ENCODE measurements at regions not wholly inside any gene's neighbourhood (a gene's known extent, or its start where the extent isn't known, plus 50 kb on each side); places are given as distances from the start of the nearest gene placed in this dataset.

- no peak for TF ChIP-seq CTCF (IDR thresholded peaks at IDR 0.05; ENCODE audit: low read depth, low read length)
- DNase-seq (ENCODE audit: low read depth, low spot score) = no peak
- no peak overlapping the region for H3K4me3 ChIP-seq (ENCODE audit: low read depth, low read length)
- in situ Hi-C loops (cut with HindIII; ENCODE audit: low sequenced_read_pairs) = no loop called here
Measured at GRCh38 chr2:228377533-228377932, 196.0 kb upstream of the SPHKAP start.

DNA sequence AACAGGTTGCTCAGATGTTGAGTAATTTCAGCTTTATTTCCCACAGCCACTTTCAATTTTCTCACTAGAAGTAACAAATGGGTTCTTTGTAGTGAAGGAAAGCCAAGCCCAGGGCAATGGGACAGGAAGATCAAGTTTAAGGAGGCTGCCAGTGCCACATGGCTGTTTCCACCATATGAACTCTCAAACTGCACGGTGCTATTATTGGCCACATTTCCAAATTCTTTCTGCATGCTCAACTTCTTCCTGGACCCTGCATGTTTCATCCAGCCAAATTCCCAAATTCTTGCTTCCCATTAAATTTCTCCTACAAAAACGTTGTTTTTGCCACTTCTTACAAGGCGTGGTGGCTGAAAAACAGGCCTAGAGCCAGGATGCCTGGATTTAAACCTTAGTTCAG lies 193.3 kb upstream of the SPHKAP start:
- in situ Hi-C loops (cut with HindIII; ENCODE audit: low sequenced_read_pairs) = no loop called here
- no peak for DNase-seq (ENCODE audit: low read depth, low spot score)
- H3K4me3 ChIP-seq (ENCODE audit: low read depth, low read length) = no peak overlapping the region
- TF ChIP-seq CTCF (IDR thresholded peaks at IDR 0.05; ENCODE audit: low read depth, low read length) = no peak

GRCh38 chr2:228373191-228373590 lies 191.7 kb upstream of the SPHKAP start:
- no peak for TF ChIP-seq CTCF (IDR thresholded peaks at IDR 0.05; ENCODE audit: low read depth, low read length)
- no peak overlapping the region for H3K4me3 ChIP-seq (ENCODE audit: low read depth, low read length)
- in situ Hi-C loops (cut with HindIII; ENCODE audit: low sequenced_read_pairs) = no loop called here
- DNase-seq (ENCODE audit: low read depth, low spot score) = no peak

DNA sequence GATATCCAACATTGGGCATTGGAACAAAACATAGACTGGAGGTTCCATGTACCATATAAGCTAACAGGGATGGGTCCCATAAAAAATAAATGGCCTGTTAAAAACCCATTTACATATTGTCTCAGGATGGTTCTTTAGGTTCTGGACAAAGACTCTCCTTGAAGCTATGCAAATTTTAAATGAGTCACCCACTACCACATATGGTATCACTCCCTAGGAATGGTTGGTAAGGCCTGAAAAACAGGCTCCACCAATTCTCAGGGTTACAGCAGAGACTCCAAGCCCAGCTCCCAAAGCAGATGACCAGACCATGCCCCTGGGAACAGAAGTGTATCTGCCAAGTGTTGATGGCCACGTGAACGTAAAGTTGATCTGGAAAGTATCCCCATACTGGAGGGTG lies 190.7 kb upstream of the SPHKAP start:
- in situ Hi-C loops (cut with HindIII; ENCODE audit: low sequenced_read_pairs) = no loop called here
- H3K4me3 ChIP-seq (ENCODE audit: low read depth, low read length) = no peak overlapping the region
- no peak for DNase-seq (ENCODE audit: low read depth, low spot score)
- TF ChIP-seq CTCF (IDR thresholded peaks at IDR 0.05; ENCODE audit: low read depth, low read length) = no peak

GRCh38 chr2:228369400-228370031 lies 188.0 kb upstream of the SPHKAP start:
- no peak overlapping the region for H3K4me3 ChIP-seq (ENCODE audit: low read depth, low read length)
- no peak for DNase-seq (ENCODE audit: low read depth, low spot score)
- in situ Hi-C loops (cut with HindIII; ENCODE audit: low sequenced_read_pairs) = no loop called here
- no peak for TF ChIP-seq CTCF (IDR thresholded peaks at IDR 0.05; ENCODE audit: low read depth, low read length)

DNA sequence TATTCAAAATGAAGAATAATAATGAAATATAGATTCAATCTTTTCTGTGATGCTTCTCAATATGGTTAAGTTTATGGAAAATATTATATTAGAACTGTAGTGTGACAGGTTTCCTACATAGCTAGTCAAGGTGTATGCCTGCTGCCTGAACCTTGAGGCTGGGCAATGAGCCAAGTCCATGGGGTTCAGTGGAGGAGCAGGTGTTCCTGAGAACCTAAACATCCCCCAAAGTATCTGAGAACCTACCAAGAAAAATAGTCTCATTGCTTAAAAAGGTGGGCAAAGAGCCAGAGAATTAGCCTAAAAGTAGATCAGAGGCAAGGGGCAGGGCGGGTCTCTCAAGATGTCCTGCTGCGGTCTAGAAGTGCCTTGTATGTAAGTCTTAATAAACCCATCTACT lies 185.9 kb upstream of the SPHKAP start:
- in situ Hi-C loops (cut with HindIII; ENCODE audit: low sequenced_read_pairs) = no loop called here
- TF ChIP-seq CTCF (IDR thresholded peaks at IDR 0.05; ENCODE audit: low read depth, low read length) = no peak
- no peak for DNase-seq (ENCODE audit: low read depth, low spot score)
- no peak overlapping the region for H3K4me3 ChIP-seq (ENCODE audit: low read depth, low read length)

GRCh38 chr2:228359473-228359872 lies 178.0 kb upstream of the SPHKAP start:
- no peak for TF ChIP-seq CTCF (IDR thresholded peaks at IDR 0.05; ENCODE audit: low read depth, low read length)
- in situ Hi-C loops (cut with HindIII; ENCODE audit: low sequenced_read_pairs) = no loop called here
- no peak for DNase-seq (ENCODE audit: low read depth, low spot score)
- H3K4me3 ChIP-seq (ENCODE audit: low read depth, low read length) = no peak overlapping the region
